Stimulated activated CD8-positive, alpha-beta memory T cell treated with anti-CD3 and anti-CD28 coated beads, Interleukin-15, amount 100 ng/mL, for 4 hours (primary cell): ENCODE measurements at regions not wholly inside any gene's neighbourhood (a gene's known extent, or its start where the extent isn't known, plus 50 kb on each side); places are given as distances from the start of the nearest gene placed in this dataset.

ENCODE experiments used
- DNase-seq, 2 donors: peaks; one replicate each; pipeline ENCODE4 v3.0.0-alpha.2; 2020; ENCODE audit warnings: low read depth in 2 of 2

- DNase-seq: no peak
Measured at GRCh38 chr14:34134484-34134883, 183.6 kb upstream of the EGLN3 start.

GRCh38 chr14:34129927-34130552 lies 179.2 kb upstream of the EGLN3 start:
- DNase-seq: no peak

- DNase-seq: no peak
Measured at GRCh38 chr14:34128665-34129064, 177.8 kb upstream of the EGLN3 start.

GRCh38 chr14:34126586-34126985 lies 175.7 kb upstream of the EGLN3 start:
- no peak for DNase-seq

GRCh38 chr14:34124585-34124984 lies 173.7 kb upstream of the EGLN3 start:
- no peak for DNase-seq

GRCh38 chr14:34122650-34123049 lies 171.8 kb upstream of the EGLN3 start:
- DNase-seq: no peak

- no peak for DNase-seq
Measured at GRCh38 chr14:34122081-34122480, 171.2 kb upstream of the EGLN3 start.

- DNase-seq: no peak
Measured at GRCh38 chr14:34120185-34120977, 169.5 kb upstream of the EGLN3 start.

- DNase-seq: no peak
Measured at GRCh38 chr14:34119107-34119858, 168.4 kb upstream of the EGLN3 start.

- DNase-seq: no peak
Measured at GRCh38 chr14:34113991-34114390, 163.1 kb upstream of the EGLN3 start.

- no peak for DNase-seq
Measured at GRCh38 chr14:34113005-34113511, 162.2 kb upstream of the EGLN3 start.

GRCh38 chr14:34111953-34112352 lies 161.1 kb upstream of the EGLN3 start:
- no peak for DNase-seq

GRCh38 chr14:34111505-34111904 lies 160.6 kb upstream of the EGLN3 start:
- DNase-seq: no peak

- DNase-seq: no peak
Measured at GRCh38 chr14:34110531-34110930, 159.7 kb upstream of the EGLN3 start.

- no peak for DNase-seq
Measured at GRCh38 chr14:34107441-34107840, 156.6 kb upstream of the EGLN3 start.

GRCh38 chr14:34106310-34106709 lies 155.4 kb upstream of the EGLN3 start:
- DNase-seq: no peak

- no peak for DNase-seq
Measured at GRCh38 chr14:34104489-34105397, 153.9 kb upstream of the EGLN3 start.

- no peak for DNase-seq
Measured at GRCh38 chr14:34103176-34103575, 152.3 kb upstream of the EGLN3 start.

- no peak for DNase-seq
Measured at GRCh38 chr14:34099635-34100034, 148.8 kb upstream of the EGLN3 start.

GRCh38 chr14:34098985-34099349 lies 148.1 kb upstream of the EGLN3 start:
- DNase-seq: no peak
